Ureter (tissue), 1 donor: ENCODE measurements at regions not wholly inside any gene's neighbourhood (a gene's known extent, or its start where the extent isn't known, plus 50 kb on each side); places are given as distances from the start of the nearest gene placed in this dataset.

Experiments
- DNase-seq: peaks from one replicate; pipeline ENCODE4 v3.0.0-alpha.2; 2020; ENCODE audit warnings: low spot score
- donor health status: DM: yes; HTN: yes; CAD: no.

GRCh38 chr4:155559915-155560314 is 106.7 kb upstream of the GUCY1A1 start:
- no peak for DNase-seq

DNA sequence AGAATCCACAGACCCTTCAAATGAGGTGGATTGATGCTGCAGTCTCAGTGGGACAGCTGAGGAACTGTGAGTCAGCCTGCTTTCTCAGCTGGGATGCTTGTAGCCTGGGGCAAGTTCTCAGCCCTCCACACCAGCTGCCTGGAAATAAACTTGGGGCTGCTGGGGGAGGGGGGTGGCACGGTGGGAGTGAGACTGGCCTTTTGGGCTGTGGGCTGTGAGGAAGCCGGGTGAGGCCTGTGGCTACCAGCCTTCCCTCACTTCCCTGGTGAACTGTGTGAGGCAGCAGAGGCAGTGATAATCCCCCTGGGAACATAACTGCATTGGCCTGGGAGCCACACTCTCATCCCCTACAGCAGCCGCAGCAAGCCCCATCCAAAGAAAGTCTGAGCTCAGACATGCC is 114.5 kb upstream of the GUCY1A1 start:
- DNase-seq, result no peak

DNA sequence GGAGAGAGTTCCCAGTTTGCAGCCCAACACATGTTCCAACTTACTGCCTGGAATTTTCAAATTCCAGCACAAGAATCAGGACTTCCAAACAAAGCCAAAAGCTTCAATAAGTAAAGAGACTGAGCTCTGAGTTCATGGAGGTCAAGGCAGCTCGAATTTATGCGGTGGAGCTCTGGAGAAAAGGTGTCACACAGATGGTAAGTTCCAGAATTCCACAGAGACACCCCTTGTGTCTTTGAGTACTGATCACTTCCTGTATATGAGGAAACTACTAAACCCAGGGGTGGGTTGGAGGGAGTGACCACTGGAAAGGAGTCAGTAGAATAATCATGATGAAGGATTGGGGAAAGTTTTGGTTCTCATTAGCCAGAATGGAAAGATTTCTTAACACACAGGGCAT is 118.5 kb upstream of the GUCY1A1 start:
- no peak for DNase-seq

DNA sequence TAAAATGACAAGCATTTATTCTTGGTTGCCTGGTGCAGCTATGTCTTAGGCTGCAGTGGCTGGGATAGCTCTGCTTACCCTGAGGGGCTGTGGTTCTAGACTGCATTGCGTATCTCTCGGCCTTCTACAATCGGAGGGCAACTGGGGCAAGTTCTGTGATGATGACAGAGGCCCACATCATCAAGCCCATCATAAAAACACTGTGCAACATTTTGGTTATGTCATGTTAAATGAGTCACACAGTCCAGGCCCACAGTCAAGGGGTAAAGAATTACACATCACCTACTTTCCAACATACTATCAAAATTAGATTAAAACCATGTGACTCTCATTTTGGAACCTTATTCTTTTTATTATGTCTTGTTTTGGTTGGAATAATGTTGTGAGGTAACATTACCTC is 120.2 kb upstream of the GUCY1A1 start:
- DNase-seq, result no peak

GRCh38 chr4:155545456-155545855 is 121.2 kb upstream of the GUCY1A1 start:
- DNase-seq, result no peak

DNA sequence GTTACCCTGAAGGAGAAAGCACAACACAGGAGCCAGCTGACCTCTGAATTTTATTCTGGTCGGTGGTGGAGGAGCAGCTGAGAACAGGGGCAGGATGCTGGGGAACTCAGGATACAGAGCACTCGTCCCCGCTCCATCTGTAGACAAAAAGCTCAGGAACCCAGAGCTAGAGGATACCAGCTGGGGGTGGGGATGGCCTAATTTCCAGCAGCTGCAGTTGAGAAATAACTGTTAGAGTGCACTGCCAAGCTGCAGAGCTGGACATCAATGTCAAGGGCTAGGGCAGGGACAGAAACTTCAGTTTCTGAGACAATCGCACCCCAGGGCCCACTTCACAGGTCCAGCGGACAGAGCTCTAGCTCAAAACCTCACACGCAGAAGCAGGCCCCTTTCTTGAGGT is 122.1 kb upstream of the GUCY1A1 start:
- DNase-seq, result no peak

GRCh38 chr4:155543126-155543765 is 123.4 kb upstream of the GUCY1A1 start:
- no peak for DNase-seq

DNA sequence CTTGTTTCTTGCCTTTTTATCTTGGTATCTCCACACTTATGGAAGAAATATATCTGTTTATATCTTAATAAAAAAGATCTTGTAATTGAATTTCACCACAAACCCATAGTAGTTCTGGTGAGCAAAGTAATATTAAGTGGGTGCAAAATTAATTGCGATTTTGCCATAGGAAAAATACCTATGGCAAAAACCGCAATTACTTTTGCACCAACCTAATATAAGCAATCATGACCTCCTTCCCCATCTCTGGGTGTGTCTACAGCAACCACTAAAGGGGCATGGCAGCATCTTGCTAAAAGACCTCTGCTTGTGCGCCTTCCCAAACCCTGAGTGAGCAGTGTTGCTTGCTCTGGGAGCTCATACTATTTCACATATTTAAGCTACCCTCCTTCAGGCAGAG is 124.2 kb upstream of the GUCY1A1 start:
- DNase-seq, result no peak

GRCh38 chr4:155541716-155542115 is 124.9 kb upstream of the GUCY1A1 start:
- DNase-seq, result no peak

DNA sequence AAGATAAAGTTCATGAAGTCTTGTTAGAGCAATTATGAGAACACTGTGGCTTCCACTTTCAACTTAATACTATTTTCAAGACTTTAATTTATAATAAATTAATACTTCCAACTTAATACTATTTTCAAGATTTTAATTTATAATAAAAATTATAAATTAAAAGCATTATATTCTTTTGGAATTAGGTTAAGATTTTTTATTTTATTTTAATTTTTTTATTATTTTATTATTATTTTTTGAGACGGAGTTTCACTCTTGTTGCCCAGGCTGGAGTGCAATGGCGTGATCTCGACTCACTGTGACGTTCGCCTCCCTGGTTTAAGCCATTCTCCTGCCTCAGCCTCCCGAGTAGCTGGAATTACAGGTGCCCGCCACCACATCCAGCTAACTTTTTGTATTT is 126.0 kb upstream of the GUCY1A1 start:
- no peak for DNase-seq

DNA sequence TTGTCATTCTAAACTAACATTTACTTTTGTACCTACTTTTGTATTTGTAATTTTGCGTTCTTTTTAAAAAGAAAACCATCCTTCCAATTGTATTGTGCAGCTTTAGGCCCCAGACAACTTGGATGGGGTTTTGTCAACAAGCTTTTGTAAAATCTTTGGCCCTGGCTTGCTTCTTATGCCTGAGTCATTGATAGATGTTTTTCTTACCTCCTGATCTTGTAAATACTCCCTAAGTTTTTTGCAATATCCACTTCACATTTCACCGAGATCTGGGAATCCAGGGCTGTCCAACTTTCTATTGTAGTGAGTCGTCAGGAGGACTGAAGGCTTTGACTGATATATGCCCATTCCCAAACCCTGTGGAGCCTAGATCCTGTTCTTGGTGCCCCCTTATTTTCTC is 126.9 kb upstream of the GUCY1A1 start:
- no peak for DNase-seq

- no peak for DNase-seq
Measured at GRCh38 chr4:155535802-155536454, 130.7 kb upstream of the GUCY1A1 start.

GRCh38 chr4:155532373-155533085 is 134.1 kb upstream of the GUCY1A1 start:
- DNase-seq, result no peak

- DNase-seq, result no peak
Measured at GRCh38 chr4:155530857-155531256, 135.8 kb upstream of the GUCY1A1 start.

DNA sequence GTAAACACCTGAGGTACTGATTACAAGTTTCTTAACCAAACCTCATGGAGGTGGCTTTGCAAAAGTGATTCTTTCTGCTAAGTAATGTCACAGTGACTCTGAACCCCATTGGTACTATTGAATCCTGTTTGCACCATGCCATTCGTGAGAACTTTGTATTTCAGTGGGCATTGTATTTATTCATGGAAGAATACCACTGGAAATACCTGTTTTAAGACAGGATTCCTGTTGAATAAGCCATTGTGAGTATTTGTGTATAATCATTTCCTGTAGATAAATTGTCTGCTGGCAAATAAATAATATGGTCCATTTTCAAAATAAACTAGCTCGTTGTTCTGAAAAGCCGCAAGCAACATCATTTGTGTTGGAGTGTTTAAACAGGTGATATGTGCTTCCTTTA is 136.4 kb upstream of the GUCY1A1 start:
- no peak for DNase-seq

- no peak for DNase-seq
Measured at GRCh38 chr4:155529716-155530115, 136.9 kb upstream of the GUCY1A1 start.

GRCh38 chr4:155529272-155529671 is 137.4 kb upstream of the GUCY1A1 start:
- DNase-seq, result no peak

- DNase-seq, result no peak
Measured at GRCh38 chr4:155526452-155527169, 140.0 kb upstream of the GUCY1A1 start.

DNA sequence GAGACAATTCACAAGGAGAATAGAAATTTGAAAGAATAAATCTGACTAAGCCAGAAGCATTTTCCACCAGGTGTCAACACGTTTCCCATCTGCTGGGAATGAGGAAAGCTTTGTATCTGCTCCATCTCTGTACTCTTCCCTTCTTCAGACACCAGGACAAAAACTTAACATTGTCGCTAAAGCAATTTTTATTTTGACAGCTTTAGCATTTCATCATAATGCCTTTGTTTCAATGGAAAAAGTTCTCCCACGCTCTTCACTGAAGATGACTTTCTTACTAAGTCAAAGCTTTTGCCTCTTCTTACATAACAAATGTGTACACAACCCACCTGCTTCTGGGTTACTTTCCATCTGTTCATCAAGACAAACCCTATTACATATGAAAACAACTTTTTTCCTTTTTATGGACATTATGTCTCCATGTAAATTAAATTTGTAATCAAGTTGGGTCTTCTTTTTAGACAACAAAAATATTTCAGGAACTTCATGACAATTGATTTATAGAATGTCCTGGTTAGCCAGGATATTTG is 141.7 kb upstream of the GUCY1A1 start:
- DNase-seq, result no peak

- DNase-seq, result no peak
Measured at GRCh38 chr4:155523358-155523757, 143.3 kb upstream of the GUCY1A1 start.

- DNase-seq, result no peak
Measured at GRCh38 chr4:155522201-155522600, 144.4 kb upstream of the GUCY1A1 start.

GRCh38 chr4:155521382-155521781 is 144.6 kb upstream of the MAP9 start:
- no peak for DNase-seq
